ENCODE measurements at regions not wholly inside any gene's neighbourhood (a gene's known extent, or its start where the extent isn't known, plus 50 kb on each side); places are given as distances from the start of the nearest gene placed in this dataset.

GRCh38 chr4:130484826-130485225, 1388.9 kb downstream of the C4orf33 start:
- DNase-seq (ENCODE audit: low read depth in 3 of 3): no peak

- no peak for DNase-seq (ENCODE audit: low read depth in 3 of 3)
These were observed 1389.4 kb downstream of the C4orf33 start for GRCh38 chr4:130485371-130485770.

GRCh38 chr4:130486186-130486585, 1390.2 kb downstream of the C4orf33 start:
- no peak for DNase-seq (ENCODE audit: low read depth in 3 of 3)

DNA sequence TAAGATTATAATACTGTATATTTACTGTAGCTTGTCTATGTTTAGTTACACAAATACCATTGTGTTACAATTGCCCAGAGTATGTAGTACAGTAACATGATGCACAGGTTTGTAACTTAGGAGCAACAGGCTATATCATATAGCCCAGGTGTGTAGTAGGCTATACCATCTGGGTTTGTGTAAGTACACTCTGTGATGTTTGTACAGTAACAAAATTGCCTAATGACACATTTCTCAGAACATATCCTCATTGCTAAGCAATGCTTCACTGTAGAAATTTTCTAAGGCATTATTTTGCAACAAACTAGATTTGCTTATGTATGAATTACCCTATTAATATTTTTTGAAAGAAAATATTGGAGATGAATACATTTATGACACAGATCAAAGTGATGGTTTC, 1390.9 kb downstream of the C4orf33 start:
- no peak for DNase-seq (ENCODE audit: low read depth in 3 of 3)

DNA sequence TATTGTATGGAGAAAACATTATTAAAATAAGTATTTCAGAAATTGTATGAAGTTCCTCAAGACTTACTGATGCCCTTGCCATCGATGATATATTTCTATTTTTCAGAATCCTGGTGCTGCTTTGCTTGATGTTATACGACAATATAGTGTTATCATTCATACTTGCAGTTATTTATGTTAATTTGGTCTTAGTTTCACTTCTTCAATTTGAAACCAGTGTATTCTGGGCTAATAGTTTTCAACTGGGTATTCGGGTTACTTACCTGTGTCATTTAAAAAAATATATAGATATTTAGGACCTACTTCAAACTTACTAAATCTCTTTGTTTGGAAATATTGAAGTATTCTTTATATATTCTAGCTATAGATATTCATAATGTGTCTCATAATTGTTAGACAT, 1414.7 kb downstream of the C4orf33 start:
- no peak for DNase-seq (ENCODE audit: low read depth in 3 of 3)

DNA sequence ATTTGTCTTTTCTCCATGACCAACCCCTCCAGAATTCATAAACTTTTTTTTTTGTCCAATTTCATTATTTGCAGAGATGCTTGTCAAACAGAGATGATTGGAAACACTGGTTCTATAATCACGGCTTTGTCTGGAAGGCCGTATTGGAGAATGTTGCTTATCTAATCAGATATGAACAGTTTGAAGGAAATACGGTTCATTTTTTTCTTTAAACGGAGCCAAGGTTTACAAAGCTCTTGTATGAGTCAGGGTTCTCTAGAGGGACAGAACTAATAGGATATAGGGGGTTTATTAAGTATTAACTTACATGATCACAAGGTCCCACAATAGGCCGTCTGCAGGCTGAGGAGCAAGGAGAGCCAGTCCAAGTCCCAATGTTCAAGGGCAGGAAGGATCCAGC, 1415.8 kb downstream of the C4orf33 start:
- no peak for DNase-seq (ENCODE audit: low read depth in 3 of 3)

DNA sequence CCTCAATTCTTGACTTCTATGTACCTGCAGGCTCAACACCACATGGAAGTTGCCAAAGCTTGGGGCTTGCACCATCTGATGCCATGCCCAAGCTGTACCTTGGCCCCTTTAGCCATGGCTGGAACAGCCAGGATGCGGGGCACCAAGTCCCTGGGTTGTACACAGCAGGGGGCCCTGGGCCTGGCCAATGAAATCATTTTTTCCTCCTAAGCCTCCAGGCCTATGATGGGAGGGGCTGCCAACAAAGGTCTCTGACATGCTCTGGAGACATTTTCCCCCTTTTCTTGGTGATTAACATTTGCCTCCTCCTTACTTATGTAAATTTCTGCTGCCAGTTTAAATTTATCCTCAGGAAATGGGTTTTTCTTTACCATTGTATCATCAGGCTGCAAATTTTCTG, 1428.1 kb downstream of the C4orf33 start:
- DNase-seq (ENCODE audit: low read depth in 3 of 3): no peak

DNA sequence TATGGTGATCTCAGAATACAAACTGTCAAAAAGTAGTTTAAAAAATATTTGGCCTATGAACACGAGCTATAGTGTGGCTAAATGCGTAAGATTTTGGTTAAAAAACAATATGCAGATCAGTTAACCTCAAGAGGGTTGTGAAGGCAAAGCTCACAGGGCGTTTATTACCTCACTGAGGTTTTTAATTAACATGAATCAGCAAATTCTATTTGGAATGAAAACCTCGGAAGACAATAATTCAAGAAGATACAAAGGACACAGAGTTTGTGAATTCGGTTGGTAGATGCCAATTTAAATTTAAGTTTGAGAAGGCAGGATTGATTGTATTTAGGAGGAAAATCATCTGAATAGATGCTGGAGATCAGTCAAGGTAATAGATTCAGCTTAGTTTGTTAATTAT, 1434.6 kb downstream of the C4orf33 start:
- no peak for DNase-seq (ENCODE audit: low read depth in 3 of 3)

DNA sequence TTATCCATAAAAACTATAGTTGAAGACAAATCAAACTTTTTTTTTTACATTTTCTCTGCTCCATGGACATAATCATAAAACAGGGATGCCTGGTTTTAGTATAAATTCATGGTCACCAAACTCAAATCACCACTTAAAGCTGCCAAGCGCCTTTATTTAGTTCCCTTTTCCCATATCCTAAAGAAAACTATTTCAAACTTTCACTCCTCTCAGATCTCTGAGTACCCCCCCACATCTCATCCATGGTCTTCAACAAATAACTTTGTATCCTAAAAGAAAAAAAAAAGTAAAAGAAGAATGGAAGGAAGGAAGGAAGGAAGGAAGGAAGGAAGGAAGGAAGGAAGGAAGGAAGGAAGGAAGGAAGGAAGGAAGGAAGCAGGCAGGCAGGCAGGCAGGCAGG, 1438.7 kb downstream of the C4orf33 start:
- no peak for DNase-seq (ENCODE audit: low read depth in 3 of 3)

GRCh38 chr4:130542953-130543352, 1447.0 kb downstream of the C4orf33 start:
- no peak for DNase-seq (ENCODE audit: low read depth in 3 of 3)

- no peak for DNase-seq (ENCODE audit: low read depth in 3 of 3)
These were observed 1449.2 kb downstream of the C4orf33 start for GRCh38 chr4:130545171-130545570.

GRCh38 chr4:130545596-130545995, 1449.6 kb downstream of the C4orf33 start:
- DNase-seq (ENCODE audit: low read depth in 3 of 3): no peak

DNA sequence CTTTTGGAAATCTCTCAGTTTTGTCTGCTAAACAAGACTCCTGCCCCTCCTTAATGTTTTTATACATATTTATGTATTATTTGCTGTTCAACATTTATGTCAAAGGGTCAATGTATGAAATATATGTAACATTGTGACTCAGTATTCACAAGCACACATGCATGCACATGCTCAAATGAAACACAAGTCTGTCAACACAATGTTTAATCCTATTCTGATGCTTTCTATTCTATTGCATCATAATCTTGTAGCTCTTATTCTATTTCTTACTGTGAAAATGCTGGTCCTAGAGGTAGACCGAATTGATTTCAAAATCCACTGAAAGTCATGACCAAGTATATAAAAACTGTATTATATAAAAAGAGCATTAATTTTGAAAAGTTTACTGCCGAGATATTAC, 1463.3 kb downstream of the C4orf33 start:
- no peak for DNase-seq (ENCODE audit: low read depth in 3 of 3)

GRCh38 chr4:130563185-130563888, 1467.4 kb downstream of the C4orf33 start:
- no peak for DNase-seq (ENCODE audit: low read depth in 3 of 3)

DNA sequence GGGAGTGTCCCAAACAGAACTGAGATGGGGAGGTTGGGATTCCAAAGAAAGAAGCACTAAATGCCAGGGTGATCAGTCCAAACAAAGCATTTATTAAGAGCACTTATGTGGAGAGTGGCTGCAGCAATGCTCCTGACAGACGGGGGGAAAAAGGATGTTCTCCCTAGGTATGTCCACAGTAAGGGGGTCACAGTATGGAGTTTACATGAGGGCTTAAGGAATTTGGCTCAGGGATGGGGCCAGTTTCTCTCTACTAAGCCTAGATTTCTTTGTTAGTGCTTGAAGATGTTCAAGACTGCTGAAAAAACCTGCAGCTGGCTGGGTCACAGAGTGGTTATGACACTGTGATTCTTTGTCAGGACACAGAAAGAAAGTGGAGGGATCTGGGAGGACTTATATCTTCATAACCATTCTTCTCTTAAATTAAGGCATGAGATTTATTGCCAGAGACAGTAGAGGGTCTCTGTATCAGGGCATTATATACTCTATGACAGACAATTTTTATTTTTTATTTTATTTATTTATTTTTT, 1468.0 kb downstream of the C4orf33 start:
- no peak for DNase-seq (ENCODE audit: low read depth in 3 of 3)

DNA sequence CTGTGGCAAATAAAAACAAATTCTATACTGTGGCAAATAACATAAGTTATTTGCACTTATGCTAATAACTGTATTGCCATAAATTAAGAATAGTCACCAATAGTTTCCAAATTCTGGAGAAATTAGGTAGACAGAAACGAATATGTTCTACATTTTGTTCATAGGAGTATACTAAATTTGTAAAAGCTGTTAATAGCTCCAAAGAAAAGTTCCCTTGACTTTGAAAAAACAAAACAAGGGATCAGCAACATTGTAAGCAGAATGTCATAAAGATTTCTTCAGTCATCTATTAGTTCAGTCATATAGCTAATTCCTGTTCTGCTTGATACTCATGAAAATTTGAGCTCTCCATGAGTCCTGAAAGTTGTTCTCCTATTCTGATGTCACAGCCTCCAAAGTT, 1472.8 kb downstream of the C4orf33 start:
- no peak for DNase-seq (ENCODE audit: low read depth in 3 of 3)

GRCh38 chr4:130573742-130574141, 1477.8 kb downstream of the C4orf33 start:
- DNase-seq (ENCODE audit: low read depth in 3 of 3): no peak

DNA sequence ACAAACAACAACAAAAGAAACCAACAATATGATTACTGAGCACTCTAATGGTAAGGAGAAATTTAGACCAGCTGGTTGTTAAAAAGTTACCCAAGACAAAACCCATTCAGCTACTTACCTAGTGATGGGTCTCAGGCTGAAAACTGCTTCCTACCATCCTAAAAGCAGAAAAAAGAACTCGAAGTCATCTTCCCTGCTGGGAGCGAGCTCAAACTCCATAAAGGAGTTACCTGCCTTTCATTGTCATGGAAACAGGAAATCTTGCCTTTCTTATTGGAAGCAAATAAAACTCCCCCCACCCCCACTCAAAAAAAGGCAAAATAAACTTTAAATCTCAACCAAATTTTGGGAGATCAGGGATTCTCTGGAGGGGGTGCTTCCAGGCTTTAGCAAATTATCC, 1478.3 kb downstream of the C4orf33 start:
- no peak for DNase-seq (ENCODE audit: low read depth in 3 of 3)

DNA sequence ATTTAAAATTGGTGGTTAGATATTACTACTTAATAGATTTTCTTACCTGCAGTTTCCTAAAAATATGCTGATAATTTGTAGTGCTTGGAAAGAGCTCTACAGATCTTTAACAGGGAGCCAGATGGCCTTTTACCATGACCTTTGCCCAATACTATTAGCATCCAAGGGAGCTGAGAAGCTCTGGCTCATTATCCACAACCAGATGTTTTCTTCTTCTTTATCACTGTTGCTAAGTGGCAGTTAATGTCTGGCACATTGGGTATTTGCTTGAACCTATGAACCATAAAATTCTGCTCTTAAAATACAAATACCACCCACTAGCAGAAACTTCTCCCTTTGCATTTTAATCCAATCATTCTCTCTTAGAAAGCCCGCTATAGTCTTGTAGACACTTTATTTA, 1480.3 kb downstream of the C4orf33 start:
- DNase-seq (ENCODE audit: low read depth in 3 of 3): no peak

- no peak for DNase-seq (ENCODE audit: low read depth in 3 of 3)
These were observed 1495.1 kb downstream of the C4orf33 start for GRCh38 chr4:130591091-130591490.

GRCh38 chr4:130600706-130601105, 1504.8 kb downstream of the C4orf33 start:
- DNase-seq (ENCODE audit: low read depth in 3 of 3): no peak

DNA sequence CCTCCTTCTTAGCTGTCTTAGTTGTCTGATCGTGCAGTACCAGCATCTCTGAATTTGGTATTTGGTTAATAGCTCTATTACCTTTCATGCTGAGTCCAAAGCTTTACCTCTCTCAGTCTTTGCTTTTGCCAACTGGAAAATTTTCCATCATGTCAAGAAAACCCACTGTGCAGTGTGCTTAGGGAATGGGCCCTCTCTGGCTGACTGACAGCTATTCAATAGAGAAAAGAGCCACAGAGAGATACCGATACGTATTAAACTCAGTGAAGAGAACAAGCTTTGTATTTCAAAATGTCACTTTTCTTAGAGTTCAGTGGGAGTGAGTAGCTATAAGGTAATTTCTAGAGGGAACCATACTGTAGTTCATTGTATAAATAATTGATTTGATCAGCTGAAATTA, 1507.1 kb downstream of the C4orf33 start:
- DNase-seq (ENCODE audit: low read depth in 3 of 3): no peak

DNA sequence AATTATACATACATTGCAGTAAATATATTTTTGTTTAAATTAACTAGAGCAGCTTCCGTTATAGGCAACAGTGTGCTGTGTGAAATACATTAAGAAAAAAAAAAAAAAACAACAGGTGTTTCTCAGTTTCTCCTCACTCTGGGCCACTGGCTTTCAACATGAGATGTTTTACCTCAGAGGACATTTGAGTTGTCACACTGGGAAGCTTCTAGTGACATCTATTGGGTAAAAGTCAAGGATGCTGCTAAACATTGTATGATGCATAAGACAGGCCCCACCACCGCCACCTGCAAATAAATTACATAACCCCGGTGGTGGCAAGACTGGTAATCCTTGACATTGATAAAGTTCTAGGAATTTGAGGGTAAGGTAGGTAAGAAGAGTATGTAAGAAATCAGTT, 1512.2 kb downstream of the C4orf33 start:
- no peak for DNase-seq (ENCODE audit: low read depth in 3 of 3)

DNA sequence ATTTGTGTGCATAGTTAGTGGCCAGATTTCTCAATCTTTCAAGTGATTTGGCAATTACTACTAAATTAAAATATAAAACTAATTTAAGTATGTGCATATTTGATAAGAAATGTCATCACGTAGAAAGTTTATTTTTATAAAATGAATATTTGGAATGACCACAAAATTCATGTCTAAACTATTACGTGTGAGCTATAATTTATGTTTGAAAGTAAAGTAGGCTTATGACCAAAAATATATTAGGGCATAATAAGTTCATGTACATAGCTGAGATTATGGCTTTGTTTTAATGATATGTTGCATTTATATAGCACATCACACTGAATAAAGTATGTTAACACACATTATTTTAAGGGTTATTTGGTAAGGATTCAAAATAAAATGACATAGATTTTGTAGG, 1532.6 kb downstream of the C4orf33 start:
- no peak for DNase-seq (ENCODE audit: low read depth in 3 of 3)

Data from stimulated activated CD4-positive, alpha-beta T cell treated with anti-CD3 and anti-CD28 coated beads, TNF-alpha, amount 100 ng/mL, for 24 hours (primary cell).